Esophagus muscularis mucosa (tissue), 4 donors: ENCODE measurements at regions not wholly inside any gene's neighbourhood (a gene's known extent, or its start where the extent isn't known, plus 50 kb on each side); places are given as distances from the start of the nearest gene placed in this dataset.
A peak's percentile ranks its signal among the peaks of the same experiment; 100 is the strongest.
"Not testable (repeated sequence)": the region's sequence is repeated elsewhere in the genome, so short reads cannot be mapped to it uniquely, and the experiment has no call there.

Experiments used
- DNase-seq: peaks from one replicate; pipeline ENCODE4 v3.0.0-alpha.2; 2017; ENCODE audit errors: extremely low spot score
- H3K27ac ChIP-seq, 4 donors: fragments of 200-600 bp; sonication (generic); replicated peaks in 1 of 4; 1 replicate in 3 of 4; 2 replicates in 1 of 4; pipeline ENCODE4 v1.5.1; 2016 to 2019; ENCODE audit warnings: mild to moderate bottlenecking in 1 of 4
- H3K27me3 ChIP-seq, 4 donors: fragments of 200-600 bp; sonication (generic); one replicate each; pipeline versions ENCODE4 v1.5.1 to v1.6.0; 2016 to 2019
- H3K36me3 ChIP-seq, 4 donors: fragments of 200-600 bp; sonication (generic); one replicate each; pipeline ENCODE4 v1.5.1; 2016 to 2019
- H3K4me1 ChIP-seq, 4 donors: fragments of 200-600 bp; sonication (generic); one replicate each; pipeline ENCODE4 v1.5.1; 2016 to 2019
- H3K4me3 ChIP-seq, 4 donors: fragments of 200-600 bp; sonication (generic); 1 replicate in 2 of 4; 2 replicates in 2 of 4; pipeline ENCODE4 v1.5.1; 2016 to 2019; ENCODE audit warnings: mild to moderate bottlenecking in 4 of 4, moderate library complexity in 1 of 4
- H3K9me3 ChIP-seq, 4 donors: fragments of 200-600 bp; sonication (generic); 1 replicate in 3 of 4; 2 replicates in 1 of 4; pipeline ENCODE4 v1.5.1; 2016 to 2019
- EP300 ChIP-seq: sonication (generic); formaldehyde crosslinking; IDR thresholded peaks from one replicate; pipeline ENCODE4 v1.6.1; 2017; ENCODE audit warnings: antibody characterized with exemption
- POLR2A ChIP-seq: fragments of 450-650 bp; IDR thresholded peaks from one replicate; pipeline ENCODE4 v1.6.1; 2017; ENCODE audit warnings: antibody characterized with exemption, moderate library complexity, mild to moderate bottlenecking, low read depth
- POLR2AphosphoS5 ChIP-seq, 2 donors: sonication (generic); formaldehyde crosslinking; IDR thresholded peaks; one replicate each; pipeline ENCODE4 v1.6.1; 2017; ENCODE audit warnings: antibody characterized with exemption in 2 of 2
- WGBS: methylation state at CpG from one replicate; pipeline ENCODE4 v1.1.5; 2018; 5-methylcytosine and 5-hydroxymethylcytosine counted together
- intact Hi-C: fragments of 100-400 bp; cut with DNase I; formaldehyde crosslinking; loops from one replicate; pipeline ENCODE4 v1.15.1; 2023
- TF ChIP-seq, protein P1 (sequence below), 3 experiments: fragments of 200-600 bp in 2 of 3; fragments of 450-650 bp in 1 of 3; sonication (generic) in 2 of 3; IDR thresholded peaks; one replicate each; pipeline ENCODE4 v1.5.1; 2017 to 2019; ENCODE audit warnings: antibody characterized with exemption in 3 of 3, mild to moderate bottlenecking in 2 of 3, moderate library complexity in 1 of 3

DNA sequence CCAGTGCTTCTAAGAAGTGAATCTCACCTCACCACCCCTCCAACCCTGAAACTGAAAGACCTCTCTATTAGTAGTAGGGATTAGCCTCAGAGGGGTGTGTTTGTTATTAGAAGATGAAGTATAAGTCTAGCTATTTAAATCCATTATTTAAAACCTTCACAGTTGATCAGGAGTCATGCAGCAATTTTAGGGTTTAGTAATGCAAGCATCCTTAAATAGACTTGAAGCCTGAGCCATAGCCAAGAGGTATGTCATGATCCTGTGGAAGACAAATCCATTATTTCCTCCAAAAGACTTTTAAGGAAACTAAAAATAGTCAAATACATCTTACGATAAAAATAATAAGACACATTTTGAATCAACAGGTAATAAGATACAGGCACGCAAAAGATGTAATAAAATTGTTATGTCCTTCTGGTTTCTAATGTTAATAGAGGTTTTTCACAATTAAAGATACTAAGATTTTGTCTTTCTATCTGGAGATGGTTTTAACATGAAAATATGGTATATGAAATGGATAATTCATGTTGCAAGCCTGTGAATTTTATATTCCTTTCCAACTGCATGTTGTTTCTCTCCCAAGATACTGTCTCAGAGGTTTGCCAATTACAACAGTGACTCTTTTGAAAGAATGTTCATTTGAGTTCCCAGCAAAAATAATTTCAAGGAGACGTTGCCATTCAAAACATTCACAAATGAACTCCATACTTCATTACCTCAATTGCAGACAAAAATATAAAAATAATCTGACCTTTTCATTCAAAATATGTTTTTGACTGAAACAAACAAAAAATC lies 68.0 kb downstream of the LUZP4 start:
- WGBS, result 60% methylated on average over 3 of the region's 3 CpGs
- no peaks in the 10 kb centered on the region for H3K27me3 ChIP-seq
- no peak overlapping the region for H3K4me3 ChIP-seq
- H3K36me3 ChIP-seq, result no peaks in the 10 kb centered on the region
- TF ChIP-seq POLR2A (no peak), EP300 (no peak), POLR2AphosphoS5 (IDR thresholded peaks at IDR 0.05) (no peak)
- TF ChIP-seq, protein P1, sequence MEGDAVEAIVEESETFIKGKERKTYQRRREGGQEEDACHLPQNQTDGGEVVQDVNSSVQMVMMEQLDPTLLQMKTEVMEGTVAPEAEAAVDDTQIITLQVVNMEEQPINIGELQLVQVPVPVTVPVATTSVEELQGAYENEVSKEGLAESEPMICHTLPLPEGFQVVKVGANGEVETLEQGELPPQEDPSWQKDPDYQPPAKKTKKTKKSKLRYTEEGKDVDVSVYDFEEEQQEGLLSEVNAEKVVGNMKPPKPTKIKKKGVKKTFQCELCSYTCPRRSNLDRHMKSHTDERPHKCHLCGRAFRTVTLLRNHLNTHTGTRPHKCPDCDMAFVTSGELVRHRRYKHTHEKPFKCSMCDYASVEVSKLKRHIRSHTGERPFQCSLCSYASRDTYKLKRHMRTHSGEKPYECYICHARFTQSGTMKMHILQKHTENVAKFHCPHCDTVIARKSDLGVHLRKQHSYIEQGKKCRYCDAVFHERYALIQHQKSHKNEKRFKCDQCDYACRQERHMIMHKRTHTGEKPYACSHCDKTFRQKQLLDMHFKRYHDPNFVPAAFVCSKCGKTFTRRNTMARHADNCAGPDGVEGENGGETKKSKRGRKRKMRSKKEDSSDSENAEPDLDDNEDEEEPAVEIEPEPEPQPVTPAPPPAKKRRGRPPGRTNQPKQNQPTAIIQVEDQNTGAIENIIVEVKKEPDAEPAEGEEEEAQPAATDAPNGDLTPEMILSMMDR (IDR thresholded peaks at IDR 0.05), result no peak
- peak overlapping the region in 3 of 4 donors; percentile 43 to 51 (median 51) for H3K27ac ChIP-seq
- H3K4me1 ChIP-seq, result peaks cover 0 to 23% (median 4%) of the 10 kb centered on the region in 4 donors
- H3K9me3 ChIP-seq, result no peaks in the 10 kb centered on the region
- intact Hi-C loops, result no loop called here
- no peak for DNase-seq

DNA sequence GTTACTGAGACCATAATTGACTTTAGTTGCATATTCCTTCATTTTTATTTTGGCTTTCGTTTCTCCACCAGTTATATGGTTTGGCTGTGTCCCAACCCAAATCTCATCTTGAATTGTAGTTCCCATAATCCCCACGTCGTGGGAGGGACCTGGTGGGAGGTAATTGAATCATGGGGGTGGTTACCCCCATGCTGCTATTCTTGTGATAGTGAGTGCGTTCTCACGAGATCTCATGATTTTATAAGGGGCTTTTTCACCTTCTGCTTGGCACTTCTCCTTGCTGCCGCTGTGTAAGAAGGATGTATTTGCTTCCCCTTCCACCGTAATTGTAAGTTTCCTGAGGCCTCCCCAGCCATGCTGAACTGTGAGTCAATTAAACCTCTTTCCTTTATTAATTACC lies 70.0 kb downstream of the LUZP4 start:
- H3K4me3 ChIP-seq, H3K27me3 ChIP-seq, DNase-seq, H3K36me3 ChIP-seq, intact Hi-C loops, H3K27ac ChIP-seq, H3K9me3 ChIP-seq: not testable (repeated sequence)
- 71% methylated on average over 7 of the region's 7 CpGs for WGBS
- H3K4me1 ChIP-seq, result peaks cover 0 to 26% (median 8%) of the 10 kb centered on the region in 4 donors

DNA sequence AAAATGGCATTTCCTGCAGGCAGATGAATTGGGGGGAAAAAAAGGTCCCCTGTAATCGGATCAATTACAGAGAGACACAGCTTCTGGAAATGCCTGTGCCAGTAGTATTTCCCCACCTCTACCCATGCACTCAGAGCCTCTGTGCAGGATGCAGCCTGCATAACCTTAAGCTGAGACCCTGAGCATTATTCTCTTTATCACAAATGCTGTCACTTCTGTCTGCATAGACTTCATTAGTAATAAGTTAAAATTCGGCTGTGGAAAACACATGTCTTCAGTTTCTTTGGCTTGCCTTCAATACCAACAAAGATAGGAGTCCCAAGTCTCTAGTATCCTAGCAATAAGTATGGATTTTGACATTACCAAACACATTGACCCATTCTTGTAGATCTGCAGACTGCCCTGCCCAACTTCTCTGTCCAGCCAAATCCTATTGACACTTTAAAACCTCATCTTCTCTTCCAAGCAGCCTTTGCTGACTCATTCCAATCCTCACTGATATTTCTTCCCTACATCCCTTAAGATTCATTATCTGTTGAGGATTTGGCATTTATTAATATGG lies 70.8 kb downstream of the LUZP4 start:
- H3K27me3 ChIP-seq, result no peaks in the 10 kb centered on the region
- DNase-seq, result no peak
- H3K4me1 ChIP-seq, result peaks cover 0 to 29% (median 13%) of the 10 kb centered on the region in 4 donors
- intact Hi-C loops, result no loop called here
- H3K27ac ChIP-seq, result no peak overlapping the region
- WGBS, result 61% methylated on average over 2 of the region's 2 CpGs
- TF ChIP-seq POLR2A (no peak), EP300 (no peak), POLR2AphosphoS5 (IDR thresholded peaks at IDR 0.05) (no peak)
- TF ChIP-seq, protein P1 (IDR thresholded peaks at IDR 0.05), result no peak
- no peaks in the 10 kb centered on the region for H3K36me3 ChIP-seq
- H3K9me3 ChIP-seq, result no peaks in the 10 kb centered on the region
- no peak overlapping the region for H3K4me3 ChIP-seq

DNA sequence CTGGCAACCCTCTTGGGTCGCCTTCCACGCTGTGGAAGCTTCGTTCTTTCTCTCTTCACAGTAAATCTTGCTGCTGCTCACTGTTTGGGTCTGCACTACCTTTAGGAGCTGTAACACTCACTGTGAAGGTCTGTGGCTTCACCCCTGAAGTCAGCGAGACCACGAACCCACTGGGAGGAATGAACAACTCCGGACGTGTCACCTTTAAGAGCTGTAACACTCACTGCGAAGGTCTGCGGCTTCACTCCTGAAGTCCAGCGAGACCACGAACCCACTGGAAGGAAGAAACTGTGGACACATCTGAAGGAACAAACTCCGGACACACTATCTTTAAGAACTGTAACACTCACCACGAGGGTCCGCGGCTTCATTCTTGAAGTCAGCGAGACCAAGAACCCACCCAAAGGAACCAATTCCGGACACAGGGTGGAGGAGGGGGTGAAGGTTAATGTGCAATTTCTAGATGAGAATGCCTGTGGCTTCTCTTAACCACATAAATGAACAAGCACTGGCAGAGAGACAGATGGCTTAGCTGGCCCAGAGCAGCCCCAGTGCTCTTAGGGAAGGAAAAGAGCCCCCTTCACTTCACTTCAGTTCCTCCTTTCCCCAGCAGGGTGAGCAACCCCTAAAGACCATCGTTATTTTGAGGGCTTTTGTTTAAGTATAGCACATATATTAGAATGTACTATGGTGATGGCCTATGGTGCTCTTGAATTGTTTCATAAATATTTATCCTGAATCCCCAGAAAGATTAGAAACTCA lies 73.0 kb downstream of the LUZP4 start:
- no peak for TF ChIP-seq POLR2A
- TF ChIP-seq POLR2AphosphoS5 (IDR thresholded peaks at IDR 0.05), result no peak
- H3K36me3 ChIP-seq, result no peaks in the 10 kb centered on the region
- no peak for DNase-seq
- intact Hi-C loops, result no loop called here
- H3K9me3 ChIP-seq, result no peaks in the 10 kb centered on the region
- no peak overlapping the region for H3K27ac ChIP-seq
- no peaks in the 10 kb centered on the region for H3K27me3 ChIP-seq
- WGBS, result 82% methylated on average over 17 of the region's 18 CpGs
- no peak overlapping the region for H3K4me3 ChIP-seq
- peaks cover 0 to 22% (median 9%) of the 10 kb centered on the region in 4 donors for H3K4me1 ChIP-seq

DNA sequence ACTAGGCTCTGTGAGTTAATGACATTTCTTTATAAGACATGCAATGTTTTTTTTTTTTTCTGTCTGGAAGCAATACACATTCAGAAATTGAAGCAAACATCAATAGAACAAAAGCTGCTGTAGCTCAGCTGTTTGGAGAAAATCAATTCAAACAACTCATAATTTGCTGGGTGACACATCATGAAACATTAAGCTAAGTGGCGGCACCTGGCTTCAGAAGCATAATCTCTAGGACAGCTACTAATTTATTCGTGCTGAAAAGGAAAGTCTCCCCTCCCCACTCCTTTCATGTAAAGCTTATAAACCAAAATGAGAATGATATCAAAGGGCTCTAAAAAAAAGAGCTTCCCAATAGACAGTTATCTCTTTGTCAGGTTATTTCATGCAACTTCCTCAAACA lies 73.9 kb downstream of the LUZP4 start:
- Histone ChIP-seq H3K36me3 (no peaks in the 10 kb centered on the region), H3K27me3 (no peaks in the 10 kb centered on the region), H3K9me3 (no peaks in the 10 kb centered on the region), H3K4me1 (peaks cover 0 to 22% (median 12%) of the 10 kb centered on the region in 4 donors), H3K4me3 (no peak overlapping the region), H3K27ac (no peak overlapping the region)
- TF ChIP-seq, protein P1 (IDR thresholded peaks at IDR 0.05), result no peak
- TF ChIP-seq POLR2AphosphoS5 (IDR thresholded peaks at IDR 0.05), result no peak
- TF ChIP-seq EP300, result no peak
- no peak for TF ChIP-seq POLR2A
- WGBS, result 66% methylated on average over 2 of the region's 2 CpGs
- intact Hi-C loops, result no loop called here
- DNase-seq, result no peak
